ENCODE measurements at regions not wholly inside any gene's neighbourhood (a gene's known extent, or its start where the extent isn't known, plus 50 kb on each side); places are given as distances from the start of the nearest gene placed in this dataset.

DNA sequence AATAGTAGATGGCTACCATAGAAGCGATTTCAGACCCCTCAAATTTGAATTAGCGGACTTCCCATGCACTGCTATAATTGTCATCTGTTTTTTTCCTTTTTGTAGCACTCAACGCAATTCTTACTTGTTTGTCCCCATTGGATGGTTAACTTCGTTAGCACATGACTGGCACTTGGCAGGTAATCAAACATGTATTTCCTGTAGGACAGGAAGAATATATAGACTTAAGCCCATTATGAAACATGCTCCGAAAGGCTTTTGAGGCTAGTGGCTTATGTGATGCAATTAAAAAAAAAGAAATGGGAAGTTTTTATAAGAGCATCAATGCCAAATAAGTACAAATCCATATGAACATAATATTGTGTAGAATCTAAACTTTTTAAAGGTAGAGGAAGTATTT lies 301.2 kb downstream of the PSAT1 start:
- no peak for TF ChIP-seq POLR2A (IDR thresholded peaks at IDR 0.05)
- TF ChIP-seq, protein P1, sequence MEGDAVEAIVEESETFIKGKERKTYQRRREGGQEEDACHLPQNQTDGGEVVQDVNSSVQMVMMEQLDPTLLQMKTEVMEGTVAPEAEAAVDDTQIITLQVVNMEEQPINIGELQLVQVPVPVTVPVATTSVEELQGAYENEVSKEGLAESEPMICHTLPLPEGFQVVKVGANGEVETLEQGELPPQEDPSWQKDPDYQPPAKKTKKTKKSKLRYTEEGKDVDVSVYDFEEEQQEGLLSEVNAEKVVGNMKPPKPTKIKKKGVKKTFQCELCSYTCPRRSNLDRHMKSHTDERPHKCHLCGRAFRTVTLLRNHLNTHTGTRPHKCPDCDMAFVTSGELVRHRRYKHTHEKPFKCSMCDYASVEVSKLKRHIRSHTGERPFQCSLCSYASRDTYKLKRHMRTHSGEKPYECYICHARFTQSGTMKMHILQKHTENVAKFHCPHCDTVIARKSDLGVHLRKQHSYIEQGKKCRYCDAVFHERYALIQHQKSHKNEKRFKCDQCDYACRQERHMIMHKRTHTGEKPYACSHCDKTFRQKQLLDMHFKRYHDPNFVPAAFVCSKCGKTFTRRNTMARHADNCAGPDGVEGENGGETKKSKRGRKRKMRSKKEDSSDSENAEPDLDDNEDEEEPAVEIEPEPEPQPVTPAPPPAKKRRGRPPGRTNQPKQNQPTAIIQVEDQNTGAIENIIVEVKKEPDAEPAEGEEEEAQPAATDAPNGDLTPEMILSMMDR (IDR thresholded peaks at IDR 0.05 in 4 of 5, conservative IDR thresholded peaks at IDR 0.05 in 1 of 5): no peak

All from gastrocnemius medialis (tissue), 4 donors.